ENCODE measurements at regions not wholly inside any gene's neighbourhood (a gene's known extent, or its start where the extent isn't known, plus 50 kb on each side); places are given as distances from the start of the nearest gene placed in this dataset.

GRCh38 chr11:70688142-70688541 lies 289.8 kb downstream of the CTTN start:
- DNase-seq, result no peak

- DNase-seq, result no peak
These were observed 291.4 kb downstream of the CTTN start for GRCh38 chr11:70689764-70690163.

- no peak for DNase-seq
These were observed 293.8 kb downstream of the CTTN start for GRCh38 chr11:70692131-70692530.

DNA sequence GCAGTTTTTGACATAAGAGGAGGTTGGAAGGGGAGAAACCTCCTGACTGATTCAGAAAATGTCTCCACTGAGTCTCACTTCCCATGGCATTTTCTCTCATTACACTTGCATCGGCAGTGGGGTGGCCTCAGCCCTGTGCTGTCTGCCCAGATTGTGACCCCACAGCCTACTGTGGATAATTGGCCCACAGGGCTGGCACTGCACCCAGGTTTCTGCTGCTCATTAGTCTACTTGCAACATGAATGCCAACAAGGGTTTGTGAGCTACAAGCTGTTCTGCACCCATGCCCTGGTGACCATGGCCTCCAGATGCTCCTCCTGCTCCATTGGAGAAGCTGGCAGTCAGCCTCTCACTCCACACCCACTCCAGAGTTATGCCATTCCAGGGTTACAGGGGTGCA lies 296.0 kb downstream of the CTTN start:
- no peak for DNase-seq

- no peak for DNase-seq
These were observed 297.0 kb downstream of the CTTN start for GRCh38 chr11:70695086-70695960.

GRCh38 chr11:70696076-70696475 lies 297.7 kb downstream of the CTTN start:
- no peak for DNase-seq

- DNase-seq, result no peak
These were observed 298.2 kb downstream of the CTTN start for GRCh38 chr11:70696564-70696963.

GRCh38 chr11:70697701-70698100 lies 299.4 kb downstream of the CTTN start:
- no peak for DNase-seq

GRCh38 chr11:70698871-70699270 lies 300.5 kb downstream of the CTTN start:
- no peak for DNase-seq

DNA sequence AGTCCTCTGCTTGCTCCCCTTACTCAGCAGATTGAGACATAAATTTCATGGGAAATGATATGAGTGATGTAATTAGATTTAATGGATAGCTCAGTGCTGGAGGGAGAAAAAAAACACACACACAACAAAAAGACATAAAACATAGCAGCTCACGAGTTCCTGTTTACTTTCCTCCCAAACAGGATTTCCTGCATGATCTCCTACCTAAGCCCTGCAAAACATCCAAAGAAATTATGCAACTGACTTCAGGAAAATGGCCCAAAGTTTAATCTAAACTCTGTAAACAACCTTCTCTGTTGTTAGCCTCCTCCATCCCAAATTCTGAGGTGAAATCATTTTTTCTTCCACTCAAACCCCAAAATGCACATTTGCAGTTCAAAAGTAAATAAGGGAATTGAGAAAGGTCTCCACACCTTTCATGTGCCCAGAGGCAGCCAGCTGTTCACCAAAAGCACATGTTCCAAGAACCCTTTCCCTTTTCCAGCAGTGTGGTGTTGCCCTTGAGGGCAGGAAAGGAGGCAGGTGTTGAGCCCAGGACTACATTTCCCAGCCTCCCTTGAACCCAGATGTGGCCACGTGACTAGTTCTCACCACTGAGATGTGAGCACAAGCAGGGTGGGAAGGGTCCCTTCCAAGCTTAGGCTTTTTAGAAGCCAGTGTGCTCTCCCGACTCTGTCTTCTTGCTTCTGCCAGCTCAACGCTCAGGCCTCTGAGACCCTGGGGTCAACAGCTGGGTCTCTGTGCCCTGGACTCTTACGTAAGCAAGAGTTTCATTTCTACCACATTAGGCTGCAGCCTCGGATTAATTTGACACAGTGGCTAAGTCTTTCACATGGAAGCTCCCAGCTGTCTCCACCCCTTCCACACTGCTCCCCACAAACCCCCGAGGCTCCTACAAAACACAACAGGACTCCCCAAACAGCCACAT lies 301.2 kb downstream of the CTTN start:
- no peak for DNase-seq

DNA sequence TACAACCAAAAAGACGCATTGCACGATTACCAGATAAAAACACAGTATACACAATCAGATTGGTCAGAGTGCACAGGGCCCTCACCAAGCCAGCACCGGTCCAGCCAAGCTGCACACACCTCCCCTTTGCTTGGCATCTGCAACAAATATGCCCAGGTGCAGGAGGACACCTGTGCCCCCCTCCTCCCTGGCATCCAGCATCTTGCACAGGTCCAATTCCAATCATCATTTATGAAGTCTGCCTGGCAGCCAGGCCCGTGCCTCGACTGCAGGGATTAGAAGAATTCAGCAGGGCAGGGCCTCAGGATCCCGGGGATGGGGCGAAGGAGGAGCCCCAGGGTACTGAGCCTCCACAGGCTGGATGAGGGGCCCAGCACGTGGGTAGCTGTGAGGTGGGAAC lies 302.1 kb downstream of the CTTN start:
- DNase-seq, result no peak

GRCh38 chr11:70700871-70701270 lies 302.5 kb downstream of the CTTN start:
- DNase-seq, result no peak

GRCh38 chr11:70702040-70702648 lies 303.8 kb downstream of the CTTN start:
- DNase-seq, result no peak

DNA sequence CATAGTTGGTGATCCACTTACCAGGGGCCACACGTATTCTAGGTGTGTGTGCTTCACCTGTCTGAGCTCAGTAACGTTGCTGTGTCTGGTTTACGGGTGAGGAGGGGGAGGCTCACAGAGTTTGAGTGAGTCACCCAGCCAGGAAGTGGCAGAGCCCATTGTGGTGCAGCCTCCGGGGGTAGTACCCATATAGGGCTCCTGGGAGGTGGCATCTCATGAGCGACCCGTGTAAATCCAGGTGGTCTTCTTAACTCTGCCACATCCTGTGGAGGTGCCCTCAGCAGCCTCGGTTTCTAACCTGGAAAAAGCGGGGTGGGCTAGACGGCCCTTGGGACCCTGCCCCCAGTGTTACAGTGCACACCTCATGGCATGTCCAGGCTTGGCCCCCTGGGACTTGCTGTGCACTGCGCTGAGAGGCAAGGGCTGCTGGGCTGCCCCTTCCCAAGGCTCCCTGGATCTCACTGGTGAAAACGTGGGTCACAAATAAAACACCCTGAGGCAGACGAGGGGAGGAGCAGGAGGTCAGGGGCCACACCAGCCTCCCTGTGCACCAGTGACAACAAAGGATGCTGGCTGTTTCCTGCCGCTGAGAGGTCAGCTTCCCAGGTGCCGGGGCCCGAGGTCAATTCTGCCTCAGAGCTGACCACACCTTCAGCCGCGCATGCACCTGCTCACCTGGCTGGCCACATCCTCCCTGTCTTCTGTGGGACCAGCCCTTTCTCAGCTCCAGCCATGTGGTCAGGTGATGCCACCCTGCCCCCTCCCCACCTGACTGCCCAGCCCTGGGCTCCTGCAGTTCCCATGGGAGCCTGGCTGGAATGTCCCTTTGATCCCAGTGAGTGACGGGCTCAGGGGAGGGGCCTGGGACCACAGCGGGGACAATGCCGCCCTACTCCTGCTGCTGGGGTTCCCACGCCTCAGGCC lies 305.1 kb downstream of the CTTN start:
- DNase-seq, result no peak

DNA sequence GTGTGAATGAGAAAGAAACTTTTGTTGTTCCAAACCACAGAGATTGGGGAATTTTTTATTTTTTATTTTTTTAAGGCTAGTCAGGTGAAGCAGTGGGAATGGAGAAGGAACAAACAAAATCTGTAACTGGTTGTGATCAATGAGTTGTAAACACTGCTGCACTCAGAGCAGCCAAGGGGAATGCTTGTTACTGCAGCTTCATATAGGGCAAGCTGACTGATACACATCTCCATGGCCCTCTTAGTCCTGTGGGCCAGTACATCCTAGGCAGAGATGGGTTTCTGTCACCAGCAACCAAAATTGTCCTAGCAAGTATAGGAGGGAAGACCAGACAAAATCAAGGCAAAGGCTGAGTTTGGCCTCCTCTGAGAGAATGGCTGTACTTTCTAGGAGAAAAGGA lies 306.8 kb downstream of the CTTN start:
- DNase-seq, result no peak

- no peak for DNase-seq
These were observed 307.6 kb downstream of the CTTN start for GRCh38 chr11:70705930-70706329.

- no peak for DNase-seq
These were observed 309.5 kb downstream of the CTTN start for GRCh38 chr11:70707821-70708220.

GRCh38 chr11:70709596-70709995 lies 311.3 kb downstream of the CTTN start:
- no peak for DNase-seq

- no peak for DNase-seq
These were observed 311.9 kb downstream of the CTTN start for GRCh38 chr11:70710192-70710591.

DNA sequence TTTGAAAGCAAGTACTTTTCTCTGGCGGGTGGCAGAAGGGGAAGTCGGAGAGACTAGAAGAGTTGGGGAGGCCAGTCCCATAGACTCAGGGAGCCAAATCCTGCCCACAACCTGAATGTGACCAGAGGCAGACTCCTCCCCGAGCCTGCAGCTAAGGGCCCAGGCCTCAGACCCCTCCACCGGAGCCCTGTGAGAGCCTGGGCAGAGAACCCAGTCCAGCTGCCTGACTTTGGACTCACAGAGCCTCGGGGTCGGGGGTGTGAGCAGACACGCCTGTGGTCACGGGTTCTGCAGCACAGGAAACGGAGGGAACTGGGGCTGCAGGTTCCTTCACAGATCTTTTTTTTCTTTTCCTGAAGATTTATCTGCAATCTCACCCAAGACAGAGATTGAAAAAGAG lies 312.3 kb downstream of the CTTN start:
- DNase-seq, result no peak

GRCh38 chr11:70711095-70711910 lies 313.0 kb downstream of the CTTN start:
- no peak for DNase-seq

GRCh38 chr11:70711911-70712185 lies 313.5 kb downstream of the CTTN start:
- no peak for DNase-seq

Measured in activated effector memory CD4-positive, alpha-beta T cell treated with Interleukin-2 at 50 U/mL for 16 hours (primary cell).